GM12801 (cell line): ENCODE measurements at regions not wholly inside any gene's neighbourhood (a gene's known extent, or its start where the extent isn't known, plus 50 kb on each side); places are given as distances from the start of the nearest gene placed in this dataset.

Experiments
- TF ChIP-seq, protein P1 (sequence below): IDR thresholded peaks from one replicate; pipeline ENCODE4 v1.5.1; 2011; ENCODE audit warnings: control low read depth; ENCODE audit not compliant: insufficient read length; ENCODE audit errors: extremely low read depth

DNA sequence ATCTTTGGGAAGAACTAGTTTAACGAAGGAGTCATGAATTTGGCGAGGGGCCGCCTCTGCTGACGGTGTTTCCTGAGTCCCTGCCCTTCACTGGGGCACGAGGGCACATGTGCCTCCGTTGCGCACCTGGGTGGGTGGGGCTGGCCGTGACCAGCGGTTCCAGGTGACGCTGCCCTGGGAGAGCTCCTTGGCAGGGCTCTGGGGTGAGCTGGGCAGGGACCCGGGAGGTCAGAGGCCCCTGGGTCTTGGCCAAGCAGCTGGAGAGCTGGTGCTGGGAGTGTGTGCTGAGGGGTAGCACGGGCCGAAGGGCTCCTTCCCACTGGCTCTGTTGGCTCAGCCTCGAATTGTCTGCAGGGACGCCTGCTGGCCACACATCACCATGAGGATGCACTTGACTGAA, 104.6 kb downstream of the RTP5 start:
- TF ChIP-seq, protein P1, sequence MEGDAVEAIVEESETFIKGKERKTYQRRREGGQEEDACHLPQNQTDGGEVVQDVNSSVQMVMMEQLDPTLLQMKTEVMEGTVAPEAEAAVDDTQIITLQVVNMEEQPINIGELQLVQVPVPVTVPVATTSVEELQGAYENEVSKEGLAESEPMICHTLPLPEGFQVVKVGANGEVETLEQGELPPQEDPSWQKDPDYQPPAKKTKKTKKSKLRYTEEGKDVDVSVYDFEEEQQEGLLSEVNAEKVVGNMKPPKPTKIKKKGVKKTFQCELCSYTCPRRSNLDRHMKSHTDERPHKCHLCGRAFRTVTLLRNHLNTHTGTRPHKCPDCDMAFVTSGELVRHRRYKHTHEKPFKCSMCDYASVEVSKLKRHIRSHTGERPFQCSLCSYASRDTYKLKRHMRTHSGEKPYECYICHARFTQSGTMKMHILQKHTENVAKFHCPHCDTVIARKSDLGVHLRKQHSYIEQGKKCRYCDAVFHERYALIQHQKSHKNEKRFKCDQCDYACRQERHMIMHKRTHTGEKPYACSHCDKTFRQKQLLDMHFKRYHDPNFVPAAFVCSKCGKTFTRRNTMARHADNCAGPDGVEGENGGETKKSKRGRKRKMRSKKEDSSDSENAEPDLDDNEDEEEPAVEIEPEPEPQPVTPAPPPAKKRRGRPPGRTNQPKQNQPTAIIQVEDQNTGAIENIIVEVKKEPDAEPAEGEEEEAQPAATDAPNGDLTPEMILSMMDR = no peak

DNA sequence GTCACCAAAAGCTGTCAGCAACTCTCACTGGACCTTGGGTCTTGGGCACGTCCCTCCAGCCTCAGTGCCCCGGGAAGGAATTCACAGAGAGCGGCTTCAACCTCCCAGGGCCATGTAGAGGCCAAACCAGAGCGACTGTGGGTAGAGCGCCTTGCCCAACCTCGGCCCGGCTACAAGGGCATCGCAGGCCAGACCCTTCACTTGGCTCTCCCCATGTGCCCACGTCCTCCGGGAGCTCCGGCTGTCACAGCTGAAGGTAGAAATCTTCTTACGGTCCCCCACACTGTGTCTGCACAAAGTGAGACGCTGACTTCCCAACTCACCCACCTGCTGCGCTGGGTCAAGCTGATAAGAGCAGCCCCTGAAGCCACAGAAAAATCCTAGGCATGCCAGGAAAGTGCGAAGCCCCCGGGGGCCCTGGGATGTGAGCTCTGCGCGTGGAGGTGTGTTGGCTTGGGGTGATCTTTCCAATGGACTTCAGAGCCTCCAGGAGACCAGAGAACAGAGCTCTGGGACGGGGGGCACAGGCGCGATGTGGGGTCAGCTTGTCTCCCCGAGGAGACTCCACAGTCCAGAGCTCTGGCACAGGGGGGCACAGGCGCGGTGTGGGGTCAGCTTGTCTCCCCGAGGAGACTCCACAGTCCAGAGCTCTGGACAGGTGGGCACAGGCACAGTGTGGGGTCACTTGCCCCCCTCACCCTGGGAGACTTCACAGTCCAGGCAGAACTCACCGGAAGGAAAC, 105.5 kb downstream of the RTP5 start:
- TF ChIP-seq, protein P1 = no peak

DNA sequence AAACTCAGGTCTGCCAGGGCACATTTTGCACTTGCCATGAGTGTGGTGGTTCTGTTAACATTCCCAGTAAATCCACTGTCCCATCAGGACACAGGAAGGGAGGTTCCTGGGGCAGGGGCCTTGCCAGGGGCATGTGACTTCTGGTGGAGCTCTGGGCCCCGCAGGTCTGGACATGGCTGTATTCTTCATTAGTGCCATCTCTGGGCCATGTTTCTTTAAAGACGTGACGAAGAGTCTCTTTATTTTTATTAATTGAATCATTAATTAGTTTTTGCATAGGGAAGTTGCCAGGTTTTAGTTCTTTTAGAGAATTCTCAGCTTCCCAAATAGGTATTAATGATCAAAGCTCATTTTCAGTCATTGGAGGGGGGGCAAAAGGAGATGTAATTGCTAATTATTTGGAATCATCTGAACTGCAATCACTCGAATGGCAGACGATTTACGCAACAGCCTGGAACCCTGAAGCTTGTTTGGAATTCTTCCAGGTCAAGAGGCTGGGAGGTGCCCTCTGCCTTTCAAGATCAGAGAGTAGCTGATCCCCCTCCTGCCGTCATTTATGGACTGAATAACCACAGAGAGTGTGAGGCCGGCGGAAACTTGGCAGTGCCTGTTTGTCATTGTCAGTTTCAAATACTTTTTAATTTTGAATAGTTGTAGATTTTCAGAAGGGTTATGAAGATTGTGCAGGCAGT, 106.2 kb downstream of the RTP5 start:
- TF ChIP-seq, protein P1 = no peak

- TF ChIP-seq, protein P1 = no peak
These were observed 106.8 kb downstream of the RTP5 start for GRCh38 chr2:241976296-241976695.

DNA sequence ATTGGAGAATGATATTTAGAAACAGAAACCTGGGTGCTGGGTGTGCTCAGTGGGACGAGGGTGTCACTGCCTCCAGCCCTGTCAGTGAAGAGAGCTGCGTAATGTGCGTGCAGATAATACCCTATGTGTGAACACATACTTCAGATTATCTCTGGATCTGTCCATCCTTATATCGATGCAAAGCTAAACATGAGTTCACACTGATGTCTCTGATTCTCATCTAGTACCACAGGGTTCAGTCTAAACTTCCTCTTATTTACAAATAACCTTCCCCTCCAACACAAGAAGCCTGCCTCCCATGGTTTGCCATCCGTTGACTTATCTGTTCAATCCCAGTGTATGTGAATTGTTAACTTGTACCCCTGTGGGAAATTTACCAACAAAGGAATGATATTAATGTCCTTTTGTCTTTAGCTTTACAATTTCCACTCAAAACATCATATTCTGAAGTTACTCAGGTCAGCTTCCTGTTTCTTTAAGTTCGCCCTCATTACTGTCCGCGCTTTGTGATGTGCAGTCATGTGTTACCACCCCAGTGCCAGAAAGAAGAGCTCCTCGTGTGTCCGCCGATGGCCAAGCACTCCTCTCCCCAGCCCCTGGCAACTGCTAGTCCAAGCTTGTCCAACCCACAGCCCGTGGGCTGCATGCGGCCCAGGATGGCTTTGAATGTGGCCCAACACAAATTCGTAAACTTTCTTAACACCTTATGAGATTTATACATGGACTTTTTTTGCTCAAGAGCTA, 108.2 kb downstream of the RTP5 start:
- TF ChIP-seq, protein P1 = no peak

- TF ChIP-seq, protein P1 = no peak
These were observed 109.1 kb downstream of the RTP5 start for GRCh38 chr2:241978670-241979069.

- TF ChIP-seq, protein P1 = no peak
These were observed 110.7 kb downstream of the RTP5 start for GRCh38 chr2:241980193-241980592.
